GM12878 (cell line): ENCODE measurements at regions not wholly inside any gene's neighbourhood (a gene's known extent, or its start where the extent isn't known, plus 50 kb on each side); places are given as distances from the start of the nearest gene placed in this dataset.
"Not testable (repeated sequence)": the region's sequence is repeated elsewhere in the genome, so short reads cannot be mapped to it uniquely, and the experiment has no call there.

Source experiments
- ATAC-seq: fragments of 200-7000 bp; cut with Tn5 transposase; 3 replicates; pipeline ENCODE4 v1.9.1; 2020; ENCODE audit warnings: mild to moderate bottlenecking, moderate library complexity
- BruUV-seq: library from RNA; stranded (reverse); fragments of 400-500 nt; replicated peaks from 2 replicates; lab custom pipeline; 2021; lab: Mats Ljungman, UMichigan
- CTCF ChIA-PET: fragments of 300-600 bp; sonication (Branson Sonifier 250); formaldehyde crosslinking; extraction: SDS; loops from one replicate; lab custom pipeline; 2021; ENCODE audit warnings: inconsistent platforms; lab: Yijun Ruan, JAX
- POLR2A ChIA-PET: fragments of 350-600 bp; formaldehyde crosslinking; extraction: SDS; loops from one replicate; lab custom pipeline; 2021; ENCODE audit warnings: inconsistent platforms; lab: Charles Lee
- RAD21 ChIA-PET: fragments of 300-600 bp; sonication (Branson Sonifier 250); formaldehyde crosslinking; loops from one replicate; lab custom pipeline; 2023; ENCODE audit warnings: antibody characterized with exemption; ENCODE audit not compliant: unreplicated experiment; lab: Charles Lee
- SMC1A ChIA-PET: fragments of 300-600 bp; sonication (Branson Sonifier 250); formaldehyde crosslinking; loops from one replicate; lab custom pipeline; 2023; ENCODE audit not compliant: unreplicated experiment, uncharacterized antibody; lab: Charles Lee
- DNase-seq: peaks from one replicate; pipeline ENCODE4 v3.0.0-alpha.2; 2011; ENCODE audit warnings: low read depth, low spot score
- FAIRE-seq: peaks from 3 replicates; lab custom pipeline; 2011; peaks lifted over from hg19 to GRCh38; lab: Jason Lieb, UNC
- H2AFZ ChIP-seq: 2 replicates; pipeline ENCODE4 v1.6.0; 2011; ENCODE audit warnings: low read depth, low read length, control low read depth; ENCODE audit not compliant: control insufficient read depth
- H3K27ac ChIP-seq: 2 replicates; pipeline ENCODE4 v1.5.1; 2011; ENCODE audit warnings: control low read depth; ENCODE audit not compliant: control insufficient read depth, insufficient read depth
- H3K27me3 ChIP-seq, 2 experiments: replicated peaks in 1 of 2; 2 replicates each; pipeline versions ENCODE4 v1.6.0 to v1.6.1; 2011; ENCODE audit warnings: low read length in 1 of 2; ENCODE audit not compliant: control insufficient read depth in 2 of 2, insufficient read depth in 2 of 2
- H3K36me3 ChIP-seq, 2 experiments: 2 replicates each; pipeline ENCODE4 v1.5.1; 2011; ENCODE audit warnings: low read length in 1 of 2; ENCODE audit not compliant: control insufficient read depth in 2 of 2, insufficient read depth in 2 of 2
- H3K4me1 ChIP-seq: 2 replicates; pipeline ENCODE4 v1.6.1; 2011; ENCODE audit warnings: mild to moderate bottlenecking, low read length, moderate library complexity, mixed read lengths; ENCODE audit not compliant: control insufficient read depth, insufficient read depth
- H3K4me2 ChIP-seq: 2 replicates; pipeline ENCODE4 v1.6.0; 2011; ENCODE audit warnings: control low read depth; ENCODE audit not compliant: control insufficient read depth, insufficient read depth
- H3K4me3 ChIP-seq: fragments of 200-600 bp; sonication (generic); 2 replicates; pipeline ENCODE4 v1.5.1; 2016
- H3K79me2 ChIP-seq: 2 replicates; pipeline ENCODE4 v1.6.0; 2011; ENCODE audit warnings: low read length; ENCODE audit not compliant: control insufficient read depth, insufficient read depth
- H3K9ac ChIP-seq: 2 replicates; pipeline ENCODE4 v1.8.0; 2011; ENCODE audit warnings: low read length, control low read depth, mixed read lengths; ENCODE audit not compliant: control insufficient read depth, insufficient read depth
- H3K9me3 ChIP-seq: replicated peaks from 3 replicates; pipeline ENCODE4 v1.5.1; 2011; ENCODE audit warnings: mild to moderate bottlenecking, low read length; ENCODE audit not compliant: control insufficient read depth, insufficient read depth
- H4K20me1 ChIP-seq: 2 replicates; pipeline ENCODE4 v1.6.0; 2011; ENCODE audit not compliant: control insufficient read depth, insufficient read depth
- ATF2 ChIP-seq: IDR thresholded peaks from 2 replicates; pipeline ENCODE4 v1.6.1; 2012; ENCODE audit warnings: low read length, inconsistent platforms
- CBFB ChIP-seq: IDR thresholded peaks from 2 replicates; pipeline ENCODE4 v1.6.1; 2016; ENCODE audit warnings: antibody characterized with exemption, low read depth
- KAT2A ChIP-seq: conservative IDR thresholded peaks from 2 replicates; pipeline ENCODE4 v1.6.1; 2011; ENCODE audit warnings: low read depth, low read length; ENCODE audit not compliant: control insufficient read depth
- NFXL1 ChIP-seq: fragments of 450-650 bp; IDR thresholded peaks from 2 replicates; pipeline ENCODE4 v1.6.1; 2017; ENCODE audit warnings: antibody characterized with exemption, mild to moderate bottlenecking, borderline replicate concordance
- RAD21 ChIP-seq: IDR thresholded peaks from 2 replicates; pipeline ENCODE4 v1.6.1; 2011; ENCODE audit warnings: mild to moderate bottlenecking, low read depth, low read length, moderate library complexity; ENCODE audit not compliant: insufficient read depth
- RUNX3 ChIP-seq: IDR thresholded peaks from 2 replicates; pipeline ENCODE4 v1.6.1; 2012; ENCODE audit warnings: low read length, inconsistent platforms
- WGBS: methylation state at CpG from one replicate; pipeline ENCODE4 v1.1.6; 2016; ENCODE audit warnings: low lambda C conversion rate; ENCODE audit not compliant: insufficient replicate concordance, insufficient coverage; ENCODE audit errors: missing lambda C conversion rate; 5-methylcytosine and 5-hydroxymethylcytosine counted together
- in situ Hi-C: fragments of 300-500 bp; cut with MboI; formaldehyde crosslinking; loops from 9 replicates; pipeline ENCODE4 v1.14.3; 2018; ENCODE audit warnings: mixed read lengths
- intact Hi-C: fragments of 100-400 bp; cut with micrococcal nuclease; formaldehyde crosslinking; loops from one replicate; pipeline ENCODE4 v1.14.2; 2022; ENCODE audit not compliant: unreplicated experiment

- no peak overlapping the region for H3K9ac ChIP-seq
- ChIA-PET POLR2A (no interaction called here), RAD21 (interaction anchor here (0.6 kb wide), 1 partner anchor 35 kb away, joined by 5 read pairs; no protein-coding TSS in a partner anchor), CTCF (interaction anchor here (0.6 to 1.5 kb wide), 4 partner anchors 9 to 79 kb away, joined by 3 to 5 read pairs (median 3); no protein-coding TSS in a partner anchor), SMC1A (interaction anchor here (1.1 to 1.8 kb wide), 5 partner anchors 9 to 166 kb away, joined by 3 to 8 read pairs (median 4); no protein-coding TSS in a partner anchor)
- H2AFZ ChIP-seq, result no peak overlapping the region
- no TSS peak for BruUV-seq
- no peaks in the 10 kb centered on the region for H4K20me1 ChIP-seq
- in situ Hi-C loops (no loop called here), intact Hi-C loops (no loop called here)
- H3K27me3 ChIP-seq, result no peaks in the 10 kb centered on the region
- no peak for DNase-seq
- no peak overlapping the region for H3K27ac ChIP-seq
- no peak overlapping the region for H3K4me2 ChIP-seq
- no peak for FAIRE-seq
- H3K9me3 ChIP-seq, result no peaks in the 10 kb centered on the region
- no peak for ATAC-seq
- no peaks in the 10 kb centered on the region for H3K79me2 ChIP-seq
- 59% methylated on average over 5 of the region's 5 CpGs for WGBS
- no peak for TF ChIP-seq RAD21
- no peak for TF ChIP-seq RUNX3
- no peak for TF ChIP-seq KAT2A
- TF ChIP-seq NFXL1, result no peak
- TF ChIP-seq CBFB, result no peak
- no peak for TF ChIP-seq ATF2
- H3K4me1 ChIP-seq, result no peaks in the 10 kb centered on the region
- H3K36me3 ChIP-seq, result no peaks in the 10 kb centered on the region
- no peak overlapping the region for H3K4me3 ChIP-seq
These were observed 107.5 kb upstream of the PELI1 start for GRCh38 chr2:64251497-64252250.

- SMC1A ChIA-PET, FAIRE-seq, H3K4me1 ChIP-seq, H3K79me2 ChIP-seq, H3K4me3 ChIP-seq, H3K27ac ChIP-seq, H3K4me2 ChIP-seq, POLR2A ChIA-PET, in situ Hi-C loops, H4K20me1 ChIP-seq, H3K9ac ChIP-seq, intact Hi-C loops, DNase-seq, ATAC-seq, RAD21 ChIA-PET, H3K36me3 ChIP-seq, H3K9me3 ChIP-seq, H2AFZ ChIP-seq, H3K27me3 ChIP-seq: not testable (repeated sequence)
- 86% methylated on average over 10 of the region's 11 CpGs for WGBS
- CTCF ChIA-PET, result interaction anchor here (0.6 kb wide), 1 partner anchor 59 kb away, joined by 3 read pairs; no protein-coding TSS in a partner anchor
- TSS peak; percentile 71 for BruUV-seq
These were observed 108.2 kb upstream of the PELI1 start for GRCh38 chr2:64252251-64252978.

GRCh38 chr2:64253421-64253820 lies 109.2 kb upstream of the PELI1 start:
- H3K36me3 ChIP-seq, H3K4me3 ChIP-seq, H3K4me1 ChIP-seq, H3K27me3 ChIP-seq, POLR2A ChIA-PET, DNase-seq, BruUV-seq, H3K79me2 ChIP-seq, H3K9me3 ChIP-seq, ATAC-seq, H3K27ac ChIP-seq, H4K20me1 ChIP-seq, H2AFZ ChIP-seq, SMC1A ChIA-PET, intact Hi-C loops, H3K9ac ChIP-seq, CTCF ChIA-PET, H3K4me2 ChIP-seq, RAD21 ChIA-PET, in situ Hi-C loops, FAIRE-seq: not testable (repeated sequence)
- WGBS, result 21% methylated on average over 7 of the region's 9 CpGs
